HG03175 (cell line): ENCODE measurements at regions not wholly inside any gene's neighbourhood (a gene's known extent, or its start where the extent isn't known, plus 50 kb on each side); places are given as distances from the start of the nearest gene placed in this dataset.
A peak's percentile ranks its signal among the peaks of the same experiment; 100 is the strongest.
"Not testable (repeated sequence)": the region's sequence is repeated elsewhere in the genome, so short reads cannot be mapped to it uniquely, and the experiment has no call there.

Experiments
- ATAC-seq: cut with Tn5 transposase; IDR thresholded peaks from one replicate; pipeline ENCODE4 v1.9.1; 2021; ENCODE audit warnings: mild to moderate bottlenecking, moderate library complexity; ENCODE audit not compliant: unreplicated experiment

- no peak for ATAC-seq
These were observed 1227.2 kb downstream of the JRKL start for GRCh38 chr11:97617031-97617430.

DNA sequence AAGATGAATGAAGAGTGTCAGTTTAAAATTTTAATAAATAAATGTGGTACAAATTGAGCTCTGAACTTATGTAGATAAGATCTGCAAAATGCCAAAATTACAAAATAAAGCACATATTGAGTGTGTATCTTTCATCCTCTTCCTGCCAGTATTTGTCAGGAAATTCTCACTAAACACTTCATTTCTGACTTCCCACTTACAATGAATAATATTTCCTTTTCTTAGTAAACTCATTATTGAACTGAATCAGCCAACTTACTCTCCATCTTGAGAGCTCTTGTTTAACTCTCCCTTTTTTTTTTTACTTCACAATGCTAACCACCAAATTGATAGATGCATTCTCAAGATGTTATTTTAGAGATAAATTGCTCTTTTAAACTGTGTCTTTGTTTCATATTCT, 1230.2 kb downstream of the JRKL start:
- ATAC-seq: no peak

- no peak for ATAC-seq
These were observed 1231.5 kb downstream of the JRKL start for GRCh38 chr11:97621282-97621681.

DNA sequence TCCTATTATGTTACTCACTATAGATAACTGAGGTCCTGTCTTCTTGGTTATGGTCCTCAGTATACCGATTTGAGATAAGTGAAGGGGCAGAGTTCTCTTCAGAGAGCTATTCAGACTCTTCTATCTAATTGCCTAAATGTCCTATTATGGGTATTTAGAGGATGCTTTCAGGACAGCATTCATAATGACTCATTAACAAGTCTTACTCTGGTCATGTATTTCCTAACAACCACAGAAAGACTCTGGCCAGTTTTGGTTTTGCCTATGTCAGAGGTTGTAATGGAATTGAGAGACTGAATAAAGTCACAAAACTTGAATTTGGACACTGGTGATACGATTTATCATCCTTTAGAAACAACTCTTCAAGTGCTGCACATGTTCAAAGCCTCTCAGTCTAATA, 1233.0 kb downstream of the JRKL start:
- ATAC-seq: no peak

DNA sequence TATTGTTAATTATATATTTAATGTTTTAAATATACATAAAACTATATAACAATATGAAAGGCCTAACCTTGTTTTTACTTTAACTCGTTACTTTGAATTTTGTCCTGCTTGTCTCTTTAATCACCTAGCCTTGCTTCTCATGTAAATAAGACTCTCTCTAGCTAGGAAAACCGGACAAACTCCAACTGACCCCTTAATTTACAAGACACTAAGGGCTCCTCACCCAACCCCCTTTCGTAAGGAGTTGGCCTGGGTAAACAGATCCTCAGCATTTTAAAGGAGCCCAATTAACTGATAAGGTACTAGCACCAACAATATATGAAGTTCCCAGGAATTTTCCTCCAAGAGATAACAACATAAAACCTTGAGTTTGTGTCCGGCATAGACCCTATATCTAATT, 1246.9 kb downstream of the JRKL start:
- not testable (repeated sequence) for ATAC-seq

- ATAC-seq: no peak
These were observed 1247.9 kb downstream of the JRKL start for GRCh38 chr11:97637701-97638100.

- ATAC-seq: no peak
These were observed 1248.9 kb downstream of the JRKL start for GRCh38 chr11:97638641-97639224.

DNA sequence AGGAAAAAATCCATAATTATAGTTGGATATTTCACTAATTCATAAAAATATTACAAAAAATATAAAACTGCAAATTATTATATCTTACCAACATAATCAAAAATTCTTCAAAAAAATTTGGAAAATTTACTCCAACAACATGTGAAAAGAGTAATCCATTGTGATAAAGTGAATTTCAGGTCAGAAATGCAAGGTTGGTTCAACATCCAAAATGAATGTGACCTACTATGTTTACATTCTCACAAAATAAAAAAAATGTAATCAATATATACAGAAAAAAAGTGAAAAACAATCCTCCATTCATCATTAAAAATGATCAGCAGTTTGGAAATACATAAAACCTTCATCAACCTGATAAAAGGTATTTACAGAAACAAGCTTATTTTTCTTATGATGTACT, 1252.2 kb downstream of the JRKL start:
- no peak for ATAC-seq

GRCh38 chr11:97645736-97646135, 1255.9 kb downstream of the JRKL start:
- no peak for ATAC-seq

DNA sequence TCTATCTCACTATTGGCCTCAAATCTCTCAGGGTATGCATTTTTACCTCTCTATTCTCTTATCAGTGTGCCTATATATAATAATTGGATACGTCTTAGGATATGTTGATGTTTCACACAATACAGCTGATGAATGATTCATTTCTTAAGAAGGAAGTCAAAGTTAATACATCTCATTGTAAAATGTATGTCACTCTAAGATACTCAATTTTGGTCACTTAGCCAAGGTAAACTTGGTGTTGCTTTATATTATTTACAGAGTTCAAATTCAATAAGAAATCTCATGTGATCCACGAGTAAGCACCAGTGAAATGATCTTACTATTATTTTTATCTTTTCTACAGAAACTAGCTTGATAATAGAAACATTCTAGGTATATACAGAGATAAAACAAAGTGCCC, 1266.5 kb downstream of the JRKL start:
- ATAC-seq: no peak

DNA sequence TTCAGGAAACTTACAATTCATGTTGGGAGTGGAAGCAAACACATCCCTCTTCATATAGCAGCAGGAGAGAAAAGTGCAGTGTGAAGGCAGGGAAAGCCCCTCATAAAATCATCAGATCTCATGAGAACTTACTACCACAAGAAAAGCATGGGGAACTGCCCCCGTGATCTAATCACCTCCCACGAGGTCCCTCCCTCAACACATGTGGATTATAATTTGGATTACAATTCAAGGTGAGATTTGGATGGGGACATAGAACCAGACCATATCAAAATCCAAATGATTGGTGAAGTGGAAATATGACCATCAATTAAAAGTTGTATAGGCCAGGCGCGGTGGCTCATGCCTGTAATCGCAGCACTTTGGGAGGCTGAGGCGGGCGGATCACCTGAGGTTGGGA, 1268.0 kb downstream of the JRKL start:
- no peak for ATAC-seq

- no peak for ATAC-seq
These were observed 1277.2 kb downstream of the JRKL start for GRCh38 chr11:97667057-97667456.

DNA sequence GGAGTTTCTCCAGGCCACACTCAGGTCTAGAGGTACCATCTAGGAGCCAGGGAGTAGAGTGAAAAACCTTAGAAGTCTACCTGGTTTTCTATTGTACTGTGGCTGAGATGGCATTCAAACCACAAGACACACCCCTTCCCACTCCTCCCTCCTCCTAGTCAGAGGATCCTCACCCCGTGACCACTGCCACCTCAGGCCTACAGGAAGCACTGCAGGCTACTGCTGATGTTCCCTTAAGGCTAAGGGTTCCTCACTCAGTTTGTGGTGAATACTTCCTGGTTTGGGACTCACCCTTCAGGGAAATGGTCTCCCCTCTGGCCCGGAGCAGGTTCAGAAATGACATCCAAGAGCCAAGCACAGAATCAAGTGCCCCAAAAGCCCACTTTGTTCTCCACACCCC, 1293.9 kb downstream of the JRKL start:
- peak; percentile 46 for ATAC-seq

- no peak for ATAC-seq
These were observed 1295.0 kb downstream of the JRKL start for GRCh38 chr11:97684486-97685439.

- ATAC-seq: no peak
These were observed 1295.9 kb downstream of the JRKL start for GRCh38 chr11:97685695-97686094.

GRCh38 chr11:97687111-97687510, 1297.3 kb downstream of the JRKL start:
- ATAC-seq: no peak

DNA sequence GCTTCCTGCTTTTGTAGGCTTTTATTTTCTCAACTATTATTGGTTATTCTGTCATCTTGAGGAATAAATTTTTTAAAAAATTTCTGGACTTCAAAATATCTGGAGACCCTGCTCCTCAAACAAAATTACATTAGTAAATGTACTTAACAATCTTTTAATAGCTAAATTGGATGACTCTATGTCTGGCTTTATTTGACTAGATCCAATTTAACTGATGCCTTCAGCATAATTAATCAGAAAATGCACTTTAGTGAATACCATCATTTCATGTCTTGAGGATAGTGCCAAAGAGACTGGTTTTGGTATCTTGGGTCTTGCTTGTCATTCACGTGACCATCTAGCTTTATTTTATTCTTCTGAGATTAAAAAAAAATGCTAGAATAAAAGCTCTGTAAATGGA, 1301.2 kb downstream of the JRKL start:
- ATAC-seq: no peak

GRCh38 chr11:97702951-97703350, 1313.1 kb downstream of the JRKL start:
- no peak for ATAC-seq

GRCh38 chr11:97703851-97704250, 1314.0 kb downstream of the JRKL start:
- ATAC-seq: no peak

GRCh38 chr11:97705441-97705840, 1315.3 kb upstream of the CNTN5 start:
- ATAC-seq: not testable (repeated sequence)

- no peak for ATAC-seq
These were observed 1302.8 kb upstream of the CNTN5 start for GRCh38 chr11:97717922-97718321.

GRCh38 chr11:97722065-97722464, 1298.7 kb upstream of the CNTN5 start:
- no peak for ATAC-seq
